SIG-M5 (cell line): ENCODE measurements at regions not wholly inside any gene's neighbourhood (a gene's known extent, or its start where the extent isn't known, plus 50 kb on each side); places are given as distances from the start of the nearest gene placed in this dataset.

Experiments used
- DNase-seq: peaks from one replicate; lab custom pipeline; 2025; lab: John Stamatoyannopoulos, UW

DNA sequence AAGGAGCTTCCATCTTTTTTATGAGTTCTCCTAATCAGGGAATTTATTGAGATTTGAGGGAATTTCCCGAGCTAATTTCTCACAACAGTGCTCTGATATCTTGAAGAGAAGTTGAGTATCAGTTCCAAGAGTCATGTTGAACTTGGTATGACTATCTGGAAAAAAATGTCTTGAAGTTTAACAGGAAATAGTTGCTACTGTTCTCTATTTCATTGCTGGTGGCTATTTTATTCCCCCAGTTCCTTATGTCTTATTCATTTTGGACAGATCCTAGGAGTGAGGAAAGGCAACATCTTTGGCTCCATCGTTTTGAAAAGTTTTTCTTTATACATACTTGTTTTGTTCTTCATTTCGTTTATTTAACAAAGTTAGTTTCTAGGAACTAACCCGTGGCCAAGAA, 307.8 kb upstream of the AGTR1 start:
- DNase-seq: no peak

DNA sequence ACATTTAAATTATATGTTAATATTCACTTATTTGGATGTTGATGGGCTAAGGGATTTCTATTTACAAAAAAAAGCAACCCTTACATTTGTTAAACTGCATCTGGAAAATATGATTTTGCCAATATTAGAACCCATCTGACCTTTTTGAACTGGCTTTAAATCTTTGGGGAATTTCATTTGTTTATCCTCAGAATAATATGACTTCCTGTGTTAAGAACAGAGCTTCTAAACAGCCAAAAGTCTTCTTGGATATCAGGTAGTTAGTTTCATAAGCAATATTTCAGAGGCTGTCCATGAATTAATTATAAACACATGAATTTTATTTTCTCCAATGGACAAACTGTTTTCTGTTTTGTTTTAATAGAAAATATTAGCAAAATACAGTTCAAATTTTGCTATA, 301.9 kb upstream of the AGTR1 start:
- no peak for DNase-seq

DNA sequence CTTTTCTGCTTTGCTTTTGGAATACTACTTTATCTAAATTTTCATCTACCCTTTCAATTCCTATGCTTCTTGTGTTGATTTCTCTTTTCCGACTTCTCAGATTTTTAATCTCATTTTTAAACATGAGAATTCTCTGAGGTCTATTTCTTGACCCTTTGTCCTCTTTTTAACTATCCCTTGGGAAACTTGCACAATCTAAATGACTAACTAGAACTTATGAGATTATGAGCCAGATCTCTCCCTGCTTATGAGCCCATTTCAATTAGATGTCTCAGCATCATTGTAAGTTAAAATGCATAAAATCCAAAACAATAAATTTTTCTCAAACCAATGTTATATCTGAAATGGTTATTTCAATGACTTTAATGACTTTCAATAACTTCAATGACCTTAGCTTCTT, 296.9 kb upstream of the AGTR1 start:
- no peak for DNase-seq

DNA sequence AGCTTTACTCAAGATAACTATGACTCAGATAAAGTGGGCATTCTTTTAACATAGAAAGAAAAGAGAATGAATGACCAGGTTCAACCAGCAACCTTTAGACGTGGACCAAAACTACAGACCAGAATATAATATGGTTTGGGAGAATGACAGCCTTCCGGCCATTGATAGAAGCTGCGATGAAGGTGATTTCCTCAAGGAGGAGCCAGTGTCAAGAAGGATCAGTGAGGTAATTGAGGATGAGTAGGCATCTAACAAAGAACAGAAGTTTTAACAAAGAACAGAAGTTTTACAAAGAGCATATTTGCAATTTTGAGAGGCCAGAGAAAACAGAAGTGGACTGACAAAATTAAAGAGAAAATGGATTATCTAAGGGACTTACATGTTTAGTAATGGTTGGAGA, 289.0 kb upstream of the AGTR1 start:
- no peak for DNase-seq

DNA sequence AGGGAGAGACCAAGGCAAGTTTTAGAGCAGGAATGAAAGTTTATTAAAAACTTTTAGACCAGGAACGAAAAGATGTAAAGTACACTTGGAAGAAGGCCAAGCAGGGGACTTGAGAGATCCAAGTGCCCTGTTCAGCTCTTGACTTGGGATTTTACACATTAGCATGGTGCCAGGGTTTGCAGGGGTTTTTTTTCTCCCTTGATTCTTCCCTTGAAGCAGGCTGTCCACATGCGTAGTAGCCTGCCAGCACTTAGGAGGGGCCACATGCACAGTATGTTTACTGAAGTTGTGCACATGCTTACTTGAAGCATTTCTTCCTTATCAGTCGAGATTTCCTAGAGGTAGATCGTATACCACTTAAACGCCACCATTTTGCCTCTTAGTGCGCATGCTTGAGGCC, 277.5 kb upstream of the AGTR1 start:
- DNase-seq: no peak

DNA sequence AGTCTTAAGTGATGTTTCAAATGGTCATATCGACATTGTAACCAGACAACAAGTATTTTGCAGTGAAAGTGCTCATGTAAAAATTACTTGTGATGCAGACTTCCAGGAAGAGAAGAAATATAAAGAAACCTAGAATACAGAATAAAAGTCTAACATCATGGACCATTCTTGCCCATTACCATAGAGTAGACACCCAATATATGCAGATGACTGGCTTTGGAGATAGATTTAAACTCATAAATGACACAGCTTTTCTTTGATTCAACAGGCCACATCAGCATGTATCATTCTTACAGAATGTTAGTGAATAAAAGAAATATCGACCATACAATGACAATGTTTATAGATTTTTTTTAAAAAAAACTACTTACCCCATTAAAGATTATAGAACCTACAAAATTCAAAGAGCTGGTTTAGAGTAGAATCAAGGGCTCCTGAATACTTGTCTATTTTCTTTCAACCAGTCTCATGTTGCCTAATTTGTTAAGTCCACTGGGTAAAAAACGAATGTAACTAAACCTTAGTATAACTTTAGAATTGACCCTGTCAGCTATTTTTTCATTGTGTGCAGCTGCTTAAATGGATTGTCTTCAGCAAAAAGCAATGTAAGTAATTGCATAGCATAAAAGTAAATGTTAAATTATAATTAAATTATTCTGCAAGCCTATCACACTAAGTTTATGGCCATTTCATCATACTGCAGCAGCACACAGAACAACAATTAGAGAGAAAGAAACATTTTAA, 268.7 kb upstream of the AGTR1 start:
- DNase-seq: no peak

DNA sequence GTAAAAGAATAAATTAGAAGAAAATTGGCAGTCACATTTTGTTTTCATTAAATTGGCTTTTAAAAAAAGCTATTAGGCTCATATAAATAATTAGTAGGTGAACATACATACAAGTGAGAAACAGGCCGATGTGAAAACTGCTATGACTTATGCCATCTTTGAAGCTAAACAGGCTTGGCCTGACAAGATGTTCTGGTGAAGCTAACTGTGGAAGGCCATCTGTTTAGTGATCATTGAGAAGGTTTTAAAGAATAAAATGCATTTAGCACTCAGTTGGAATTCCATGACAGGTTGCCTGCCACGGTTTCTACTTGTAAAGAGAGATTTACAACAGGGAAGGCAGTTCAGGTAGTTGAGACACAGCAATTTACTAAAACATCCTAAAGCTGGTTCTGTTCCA, 264.0 kb upstream of the AGTR1 start:
- DNase-seq: no peak

DNA sequence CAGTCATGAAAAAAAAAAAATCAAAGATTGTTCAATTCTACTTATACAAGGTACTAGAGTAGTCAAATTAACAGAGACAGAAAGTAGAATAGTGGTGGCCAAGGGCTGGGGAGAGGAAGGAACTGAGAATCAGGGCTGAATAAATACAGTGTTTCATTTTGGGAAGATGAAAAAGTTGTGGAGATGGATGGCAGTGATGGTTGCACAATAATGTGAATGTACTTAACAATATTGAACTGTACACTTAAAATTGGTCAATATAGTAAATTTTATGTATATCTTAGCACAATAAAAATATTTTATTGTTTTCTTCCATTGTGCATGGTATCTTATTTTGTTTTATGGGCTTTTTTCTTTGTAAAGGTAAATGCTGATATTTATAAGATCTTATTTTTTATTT, 262.2 kb upstream of the AGTR1 start:
- no peak for DNase-seq

DNA sequence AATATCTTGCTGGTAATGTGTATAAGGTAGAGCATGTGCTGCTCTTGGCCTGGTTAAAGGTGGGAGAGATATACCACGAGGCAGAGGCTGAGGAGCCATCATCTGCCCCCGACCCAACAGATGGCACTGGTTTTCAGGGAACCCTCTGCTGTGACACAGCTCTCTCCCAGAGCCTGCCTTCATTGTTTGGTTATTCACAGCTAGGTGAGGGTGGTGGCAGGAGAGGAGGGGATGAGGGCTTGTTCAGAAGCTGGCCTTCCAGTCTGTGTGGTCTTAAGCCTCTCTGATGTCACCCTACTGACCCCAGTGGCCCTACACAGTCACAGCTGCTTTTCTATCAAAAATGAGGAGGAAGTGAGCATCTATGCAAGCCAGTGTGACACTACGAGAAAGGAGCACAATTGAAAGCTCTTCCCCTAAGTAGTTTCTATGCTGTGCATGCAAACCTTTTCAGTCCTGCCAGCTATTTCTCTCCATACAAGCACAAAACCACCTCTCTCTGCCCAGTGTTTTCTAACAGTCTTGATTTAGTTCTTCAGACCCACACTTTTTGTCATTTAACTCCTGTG, 258.4 kb upstream of the AGTR1 start:
- DNase-seq: no peak

DNA sequence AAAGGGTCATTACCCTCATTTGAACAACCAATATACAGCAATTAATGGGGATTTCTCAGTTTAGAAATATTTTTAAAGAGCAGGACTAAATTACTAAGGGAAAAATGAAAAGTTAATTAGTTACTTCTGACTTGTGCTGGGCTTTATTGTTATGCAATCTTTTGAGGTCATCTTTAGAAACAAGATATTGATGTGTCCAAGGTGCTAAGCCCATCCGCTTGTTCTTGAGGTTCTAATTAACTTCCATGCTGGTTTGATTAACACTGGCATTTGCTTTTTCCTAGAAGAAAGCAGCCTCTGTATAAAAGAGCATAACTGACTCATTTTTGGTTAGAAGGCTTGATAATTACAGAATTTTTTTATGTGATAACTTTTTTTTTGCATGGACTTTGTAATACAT, 256.5 kb upstream of the AGTR1 start:
- DNase-seq: no peak

DNA sequence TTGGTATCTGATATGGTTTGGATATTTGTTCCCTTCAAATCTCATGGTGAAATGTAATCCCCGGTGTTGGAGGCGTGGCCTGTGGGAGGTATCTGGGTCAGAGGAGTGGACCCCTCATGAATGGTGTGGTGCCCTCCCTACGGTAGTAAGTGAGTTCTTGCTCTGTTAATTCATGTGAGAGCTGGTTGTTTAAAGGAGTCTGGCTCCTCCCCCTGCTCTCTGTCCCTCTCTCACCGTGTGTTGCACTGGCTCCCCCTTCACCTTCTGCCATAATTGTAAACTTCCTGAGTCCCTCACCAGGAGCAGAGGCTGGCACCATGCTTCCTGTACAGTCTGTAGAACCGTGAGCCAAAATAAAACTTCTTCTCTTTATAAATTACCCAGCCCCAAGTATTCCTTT, 246.9 kb upstream of the AGTR1 start:
- DNase-seq: no peak

DNA sequence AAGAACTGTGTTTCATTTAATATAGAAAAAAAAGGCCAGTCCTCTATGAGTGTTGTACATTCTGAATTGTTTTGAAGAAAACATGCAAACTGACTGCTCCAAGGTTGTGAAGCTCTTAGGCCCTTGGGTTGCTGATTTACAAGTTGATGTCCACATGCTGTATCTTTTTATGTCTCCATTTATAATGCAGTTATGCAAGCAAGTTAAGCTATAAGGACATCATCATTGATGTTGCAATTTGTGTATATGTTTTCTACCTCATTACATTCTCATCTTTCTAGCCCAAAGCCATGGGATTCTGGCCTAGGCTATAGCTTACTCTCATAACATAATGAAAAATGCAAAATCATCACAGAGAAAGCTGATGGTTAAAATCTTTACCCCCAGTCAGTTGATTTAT, 245.7 kb upstream of the AGTR1 start:
- DNase-seq: no peak

DNA sequence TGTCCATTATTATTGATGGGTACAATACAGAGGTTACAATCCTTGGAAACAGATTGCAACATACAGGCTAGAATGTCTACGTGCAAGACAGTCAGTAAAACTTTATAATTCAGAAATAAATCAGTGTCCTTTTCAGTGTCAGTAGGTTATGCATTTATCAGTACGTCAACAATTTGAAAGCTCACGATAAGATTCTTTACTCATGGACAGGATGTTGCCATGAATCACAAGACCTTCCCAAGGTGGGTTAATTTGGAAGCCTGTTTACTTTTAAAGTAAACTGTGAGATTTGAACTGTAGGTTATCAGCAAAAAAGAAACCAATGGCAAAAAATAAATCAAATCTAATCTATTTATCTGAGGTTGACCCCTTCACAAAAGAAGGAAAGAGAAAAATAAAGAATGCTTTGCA, 243.9 kb upstream of the AGTR1 start:
- DNase-seq: no peak

DNA sequence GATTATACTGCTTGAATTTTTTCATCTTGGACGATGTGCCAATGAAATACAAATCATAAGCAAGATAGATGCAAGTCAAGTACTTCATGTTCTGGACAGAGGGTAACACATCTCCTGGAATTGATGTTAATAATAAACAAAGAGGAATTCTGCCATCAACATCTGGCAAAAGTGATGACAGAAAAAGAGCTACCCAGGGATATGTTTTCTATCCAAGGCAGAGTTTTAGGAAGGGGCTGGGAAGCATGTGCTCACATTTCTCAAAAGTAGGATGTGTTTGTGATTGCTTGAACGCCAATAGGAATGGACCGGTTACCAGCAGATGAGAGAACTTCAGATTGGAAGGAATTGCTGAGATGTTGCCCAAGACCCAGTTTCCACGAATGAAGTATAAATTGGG, 242.6 kb upstream of the AGTR1 start:
- DNase-seq: no peak

DNA sequence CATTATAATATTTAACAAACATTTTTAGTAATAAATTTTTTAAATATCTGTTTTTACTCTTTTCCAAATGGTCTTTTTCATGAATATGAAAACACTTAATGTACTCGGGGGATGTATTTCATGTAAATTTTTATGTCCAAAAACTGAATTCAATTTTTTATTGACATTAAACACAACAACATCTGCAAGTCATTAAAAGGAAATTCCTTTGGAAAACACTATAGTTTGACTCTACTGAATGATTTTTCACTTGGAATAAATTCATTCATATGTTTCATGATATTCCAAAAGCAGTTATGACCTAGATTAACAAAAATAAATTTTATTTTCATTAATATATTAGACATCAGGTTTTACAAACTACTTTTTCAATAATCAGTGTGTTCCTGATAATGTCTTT, 239.8 kb upstream of the AGTR1 start:
- DNase-seq: no peak

DNA sequence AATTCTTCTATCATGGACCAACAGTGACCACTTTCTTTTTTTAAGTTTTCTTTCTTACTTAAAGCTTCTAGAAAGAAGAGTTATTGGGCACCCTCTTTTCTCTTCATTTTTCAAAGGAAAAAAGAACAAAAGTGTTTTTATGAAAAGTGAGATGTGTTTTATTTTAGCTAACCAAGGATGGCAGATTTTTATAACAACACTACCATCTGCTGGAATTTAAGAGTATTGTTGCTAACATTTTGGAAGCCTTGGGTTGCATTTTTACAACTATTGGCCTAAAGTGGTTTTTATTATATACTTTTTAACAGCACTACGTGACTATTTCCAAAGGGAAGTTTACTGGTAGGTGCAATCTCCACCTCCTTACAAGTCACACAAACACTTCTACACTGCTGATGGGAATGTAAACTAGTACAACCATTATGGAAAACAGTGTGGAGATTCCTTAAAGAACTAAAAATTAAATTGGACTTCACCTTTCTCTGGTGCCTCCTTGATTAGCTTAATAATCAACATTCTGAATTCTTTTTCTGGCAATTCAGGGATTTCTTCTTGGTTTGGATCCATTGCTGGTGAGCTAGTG, 237.7 kb upstream of the AGTR1 start:
- DNase-seq: no peak

DNA sequence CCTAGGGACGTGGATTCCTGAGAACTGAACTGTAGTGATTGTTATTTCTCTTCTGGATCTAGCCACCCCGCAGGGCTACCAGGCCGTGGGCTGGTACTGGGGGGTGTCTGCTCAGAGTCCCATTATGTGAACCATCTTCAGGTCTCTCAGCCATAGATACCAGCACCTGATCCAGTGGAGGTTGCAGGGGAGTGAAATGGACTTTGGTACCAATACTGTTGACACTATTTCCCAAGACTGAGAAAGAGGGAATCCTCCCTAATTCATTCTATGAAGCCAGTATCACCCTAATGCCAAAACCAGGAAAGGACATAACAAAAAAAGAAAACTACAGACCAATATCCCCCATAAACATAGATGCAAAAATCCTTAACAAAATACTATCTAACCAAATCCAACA, 237.0 kb upstream of the AGTR1 start:
- no peak for DNase-seq

DNA sequence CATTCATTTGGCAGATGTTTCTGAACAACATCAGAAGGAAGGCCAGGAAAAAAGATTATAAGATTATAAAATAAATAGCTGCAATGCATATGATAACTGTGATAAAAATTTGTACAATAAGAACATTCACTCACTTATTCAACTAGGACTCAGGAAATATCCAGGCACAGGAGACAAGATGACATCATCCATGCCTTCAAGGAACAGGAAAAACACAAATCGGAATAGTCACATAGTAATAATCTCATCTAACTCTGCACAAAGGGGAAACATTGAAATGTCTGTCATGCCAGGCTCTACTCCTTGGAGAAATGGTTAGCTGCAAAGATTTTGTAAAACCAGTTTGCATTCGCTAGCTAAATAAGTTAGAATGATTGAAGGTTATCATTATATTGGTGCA, 233.5 kb upstream of the AGTR1 start:
- no peak for DNase-seq

DNA sequence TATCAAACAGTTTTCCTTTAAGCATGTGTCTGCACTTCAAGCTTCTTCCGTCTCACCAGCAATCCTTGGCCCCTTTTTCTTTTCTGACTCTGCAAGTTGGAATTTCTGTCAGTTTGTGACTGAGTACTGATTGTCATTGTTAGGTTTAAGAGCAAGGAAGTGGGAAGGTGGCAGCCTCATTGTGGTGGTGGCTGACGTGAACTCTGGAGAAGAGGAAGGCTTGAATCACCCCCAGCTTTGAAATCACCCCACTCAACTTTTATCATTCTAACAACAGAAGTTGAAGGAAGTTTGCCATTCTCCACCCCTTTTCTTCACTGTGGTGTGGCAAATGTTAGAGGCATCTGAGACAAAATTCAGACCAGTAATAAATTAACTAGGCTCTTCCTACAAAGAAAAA, 231.6 kb upstream of the AGTR1 start:
- DNase-seq: no peak

DNA sequence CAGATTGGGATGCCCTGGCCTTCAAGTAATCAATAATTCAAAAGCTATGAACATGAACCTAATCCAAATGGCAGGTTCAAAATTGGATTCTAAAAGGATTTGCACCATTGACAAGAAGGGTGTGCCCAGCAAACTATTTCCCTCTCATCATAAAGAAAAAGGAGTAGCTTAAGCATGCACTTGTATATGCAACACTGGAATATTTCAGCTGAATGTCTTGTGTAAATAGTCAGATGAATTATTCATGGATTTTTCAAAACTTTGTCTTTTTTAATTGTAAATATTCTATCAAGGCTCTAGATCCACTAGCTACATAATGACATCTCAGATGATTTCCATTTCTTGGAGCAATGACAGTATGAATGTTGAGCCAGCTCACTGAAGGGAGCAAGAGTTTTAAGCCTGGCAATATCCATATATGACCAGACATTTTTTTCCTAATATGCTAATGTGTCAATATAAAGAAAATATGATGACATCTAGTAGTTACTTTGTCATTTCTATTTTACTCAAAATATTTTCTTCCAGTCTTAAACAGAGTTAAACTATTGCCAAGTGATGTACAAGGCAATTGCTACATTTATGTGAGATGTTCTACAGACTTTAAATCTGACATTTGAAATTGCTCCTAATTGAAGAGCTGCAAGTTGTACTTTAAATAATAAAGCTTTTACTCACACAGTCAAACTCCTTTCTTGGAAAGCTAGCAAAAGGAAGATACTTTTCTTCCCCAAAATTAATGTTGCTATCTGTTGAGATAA, 230.5 kb upstream of the AGTR1 start:
- DNase-seq: no peak

DNA sequence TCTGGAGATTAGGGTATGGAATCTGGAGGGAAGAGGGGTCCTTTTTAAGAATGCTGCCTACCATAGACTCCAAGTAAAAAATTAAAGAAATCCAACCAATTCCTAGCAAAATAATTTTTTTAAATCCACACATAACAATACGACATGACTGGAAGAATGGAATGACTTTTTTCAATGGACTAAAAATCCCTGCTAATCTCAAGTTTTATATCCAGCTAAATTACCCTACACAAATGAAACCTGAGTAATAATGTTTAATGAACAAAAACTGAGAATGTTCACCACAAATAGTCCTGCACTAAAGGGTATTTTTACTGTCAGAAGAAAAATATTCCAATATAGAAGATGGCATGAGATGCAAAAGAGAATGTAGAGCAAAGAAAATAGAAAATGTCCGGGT, 220.3 kb upstream of the AGTR1 start:
- no peak for DNase-seq

DNA sequence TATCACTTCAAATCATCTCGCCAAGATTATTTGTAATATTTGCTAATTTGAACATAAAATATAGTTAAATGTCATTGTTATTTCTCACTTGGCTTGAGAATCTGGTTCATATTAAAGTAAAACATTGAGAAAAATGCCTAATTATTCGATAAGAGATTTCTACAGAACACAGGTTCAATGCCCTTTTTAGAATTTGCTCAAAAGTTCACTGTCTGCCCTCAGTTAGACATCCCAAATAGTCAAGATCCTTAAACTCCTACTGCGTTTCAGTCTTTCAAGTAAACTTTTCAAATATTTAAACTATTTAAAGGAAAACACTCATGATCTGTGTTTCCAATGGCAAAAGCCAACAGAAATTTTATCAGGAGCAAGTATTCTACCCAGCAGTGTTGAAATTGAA, 204.1 kb upstream of the AGTR1 start:
- DNase-seq: no peak

DNA sequence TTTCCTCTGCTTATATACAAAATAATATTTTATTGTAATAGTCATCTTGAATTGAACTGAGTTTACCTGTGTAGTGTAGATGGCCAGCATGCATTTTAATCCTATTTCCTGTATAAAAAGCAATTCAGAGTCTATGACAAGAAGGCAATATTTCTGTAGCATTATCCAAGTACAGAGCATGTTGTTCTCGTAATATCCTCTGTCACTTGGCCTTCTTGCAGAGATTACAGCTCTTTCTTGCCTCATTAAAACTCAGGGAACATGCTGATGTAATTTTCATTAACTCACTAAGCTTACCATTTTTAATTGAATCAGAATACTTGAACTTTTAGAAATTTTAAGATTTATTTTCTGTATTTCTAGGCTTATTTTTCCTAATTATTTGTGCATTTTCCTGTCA, 203.3 kb upstream of the AGTR1 start:
- no peak for DNase-seq
